Fibroblast of lung (primary cell): ENCODE measurements at regions not wholly inside any gene's neighbourhood (a gene's known extent, or its start where the extent isn't known, plus 50 kb on each side); places are given as distances from the start of the nearest gene placed in this dataset.

Experiments used
- DNase-seq, 2 donors: peaks; one replicate each; pipeline versions ENCODE4 v3.0.0 to v3.0.0-alpha.2; 2010; ENCODE audit warnings: low read depth in 2 of 2
- H2AFZ ChIP-seq: 2 replicates; pipeline ENCODE4 v1.5.1; 2012; ENCODE audit warnings: low read length, control low read depth, inconsistent platforms
- H3K27ac ChIP-seq: 2 replicates; pipeline ENCODE4 v1.5.1; 2011; ENCODE audit warnings: low read length, control low read depth; ENCODE audit not compliant: insufficient read depth
- H3K27me3 ChIP-seq: 2 replicates; pipeline ENCODE4 v1.5.1; 2011; ENCODE audit warnings: mild to moderate bottlenecking, low read length; ENCODE audit not compliant: control insufficient read depth, insufficient read depth
- H3K36me3 ChIP-seq: 2 replicates; pipeline ENCODE4 v1.5.1; 2011; ENCODE audit warnings: low read length; ENCODE audit not compliant: control insufficient read depth, insufficient read depth
- H3K4me1 ChIP-seq: 2 replicates; pipeline ENCODE4 v1.5.1; 2011; ENCODE audit warnings: low read length; ENCODE audit not compliant: control insufficient read depth, insufficient read depth; ENCODE audit errors: extremely low read depth
- H3K4me2 ChIP-seq: 2 replicates; pipeline ENCODE4 v1.5.1; 2011; ENCODE audit warnings: low read length, control low read depth; ENCODE audit not compliant: insufficient read depth; ENCODE audit errors: extremely low read depth
- H3K4me3 ChIP-seq, 4 experiments: fragments of 200-600 bp in 1 of 4; sonication (generic) in 1 of 4; replicated peaks in 1 of 4; 2 replicates each; pipeline ENCODE4 v1.5.1; 2011 to 2016; ENCODE audit warnings: low read length in 4 of 4, low read depth in 3 of 4, mild to moderate bottlenecking in 3 of 4, control low read depth in 2 of 4, inconsistent platforms in 1 of 4, mixed read lengths in 1 of 4; ENCODE audit not compliant: insufficient read depth in 1 of 4; ENCODE audit errors: control extremely low read depth in 1 of 4
- H3K79me2 ChIP-seq: 2 replicates; pipeline ENCODE4 v1.5.1; 2012; ENCODE audit warnings: mild to moderate bottlenecking, low read length, inconsistent platforms; ENCODE audit not compliant: control insufficient read depth, insufficient read depth
- H3K9ac ChIP-seq: 2 replicates; pipeline ENCODE4 v1.5.1; 2011; ENCODE audit warnings: mild to moderate bottlenecking, low read length, control low read depth; ENCODE audit not compliant: insufficient read depth
- H3K9me3 ChIP-seq: 2 replicates; pipeline ENCODE4 v1.5.1; 2012; ENCODE audit warnings: low read depth, low read length; ENCODE audit not compliant: control insufficient read depth, insufficient read depth
- H4K20me1 ChIP-seq: 2 replicates; pipeline ENCODE4 v1.5.1; 2011; ENCODE audit warnings: low read length; ENCODE audit not compliant: control insufficient read depth, insufficient read depth; ENCODE audit errors: extremely low read depth
- EZH2 ChIP-seq: IDR thresholded peaks from 2 replicates; pipeline ENCODE4 v1.5.1; 2012; ENCODE audit warnings: low read length, control low read depth, mild to moderate bottlenecking; ENCODE audit errors: missing control alignments
- TF ChIP-seq, protein P1 (sequence below), 2 donors: IDR thresholded peaks in 1 of 2; conservative IDR thresholded peaks in 1 of 2; 1 replicate in 1 of 2; 2 replicates in 1 of 2; pipeline ENCODE4 v1.5.1; 2011 to 2012; ENCODE audit warnings: low read length in 2 of 2, control low read depth in 1 of 2, inconsistent platforms in 1 of 2, low read depth in 1 of 2, mild to moderate bottlenecking in 1 of 2

DNA sequence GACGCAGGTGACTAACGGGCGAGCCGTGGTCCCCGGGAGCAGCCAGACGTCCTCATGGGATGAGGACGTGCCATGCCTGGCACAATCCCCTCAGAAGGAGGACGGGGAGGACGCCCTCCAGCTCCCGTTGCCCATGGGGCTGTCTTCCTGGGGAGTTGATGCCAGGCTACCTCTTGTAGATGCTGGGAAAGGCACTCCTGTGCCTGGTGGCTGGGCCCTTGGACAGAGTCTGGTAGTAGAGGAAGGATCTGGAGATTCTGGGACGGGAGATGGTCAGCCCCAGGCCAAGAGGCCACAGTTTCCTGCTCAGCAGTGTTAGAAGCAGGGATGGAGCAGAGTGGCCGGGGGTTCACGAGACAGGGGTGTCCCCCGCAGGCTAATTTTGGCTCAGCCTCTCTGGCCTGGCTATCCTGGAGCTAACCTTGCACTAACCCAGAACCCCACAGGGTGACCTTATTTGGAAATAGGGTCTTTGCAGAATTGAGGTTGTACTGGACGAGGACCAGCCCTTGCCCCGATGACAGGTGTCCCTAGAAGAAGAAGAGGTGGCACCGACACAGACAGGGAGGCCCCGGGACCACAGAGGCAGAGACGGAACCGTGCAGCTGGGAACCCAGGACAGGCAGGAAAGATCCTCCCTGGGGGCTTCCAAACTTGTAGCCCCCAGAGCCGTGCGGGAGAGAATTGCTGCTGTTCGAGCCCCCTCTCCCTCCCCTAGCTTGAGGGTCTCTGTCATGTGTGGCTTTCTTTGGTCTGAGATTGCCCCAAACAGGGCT lies 50.1 kb upstream of the ADRA2C start:
- Histone ChIP-seq H3K4me3 (no peak overlapping the region), H4K20me1 (no peaks in the 10 kb centered on the region), H2AFZ (no peak overlapping the region), H3K9ac (no peak overlapping the region), H3K4me1 (no peaks in the 10 kb centered on the region), H3K36me3 (no peaks in the 10 kb centered on the region), H3K27me3 (no peaks in the 10 kb centered on the region), H3K27ac (no peak overlapping the region), H3K9me3 (no peaks in the 10 kb centered on the region), H3K4me2 (no peak overlapping the region), H3K79me2 (no peaks in the 10 kb centered on the region)
- no peak for DNase-seq
- TF ChIP-seq, protein P1, sequence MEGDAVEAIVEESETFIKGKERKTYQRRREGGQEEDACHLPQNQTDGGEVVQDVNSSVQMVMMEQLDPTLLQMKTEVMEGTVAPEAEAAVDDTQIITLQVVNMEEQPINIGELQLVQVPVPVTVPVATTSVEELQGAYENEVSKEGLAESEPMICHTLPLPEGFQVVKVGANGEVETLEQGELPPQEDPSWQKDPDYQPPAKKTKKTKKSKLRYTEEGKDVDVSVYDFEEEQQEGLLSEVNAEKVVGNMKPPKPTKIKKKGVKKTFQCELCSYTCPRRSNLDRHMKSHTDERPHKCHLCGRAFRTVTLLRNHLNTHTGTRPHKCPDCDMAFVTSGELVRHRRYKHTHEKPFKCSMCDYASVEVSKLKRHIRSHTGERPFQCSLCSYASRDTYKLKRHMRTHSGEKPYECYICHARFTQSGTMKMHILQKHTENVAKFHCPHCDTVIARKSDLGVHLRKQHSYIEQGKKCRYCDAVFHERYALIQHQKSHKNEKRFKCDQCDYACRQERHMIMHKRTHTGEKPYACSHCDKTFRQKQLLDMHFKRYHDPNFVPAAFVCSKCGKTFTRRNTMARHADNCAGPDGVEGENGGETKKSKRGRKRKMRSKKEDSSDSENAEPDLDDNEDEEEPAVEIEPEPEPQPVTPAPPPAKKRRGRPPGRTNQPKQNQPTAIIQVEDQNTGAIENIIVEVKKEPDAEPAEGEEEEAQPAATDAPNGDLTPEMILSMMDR (conservative IDR thresholded peaks at IDR 0.05 in 1 of 2, IDR thresholded peaks at IDR 0.05 in 1 of 2; ENCODE audit: low read depth in 1 of 2, low read length in 2 of 2): no peak
- TF ChIP-seq EZH2: no peak

DNA sequence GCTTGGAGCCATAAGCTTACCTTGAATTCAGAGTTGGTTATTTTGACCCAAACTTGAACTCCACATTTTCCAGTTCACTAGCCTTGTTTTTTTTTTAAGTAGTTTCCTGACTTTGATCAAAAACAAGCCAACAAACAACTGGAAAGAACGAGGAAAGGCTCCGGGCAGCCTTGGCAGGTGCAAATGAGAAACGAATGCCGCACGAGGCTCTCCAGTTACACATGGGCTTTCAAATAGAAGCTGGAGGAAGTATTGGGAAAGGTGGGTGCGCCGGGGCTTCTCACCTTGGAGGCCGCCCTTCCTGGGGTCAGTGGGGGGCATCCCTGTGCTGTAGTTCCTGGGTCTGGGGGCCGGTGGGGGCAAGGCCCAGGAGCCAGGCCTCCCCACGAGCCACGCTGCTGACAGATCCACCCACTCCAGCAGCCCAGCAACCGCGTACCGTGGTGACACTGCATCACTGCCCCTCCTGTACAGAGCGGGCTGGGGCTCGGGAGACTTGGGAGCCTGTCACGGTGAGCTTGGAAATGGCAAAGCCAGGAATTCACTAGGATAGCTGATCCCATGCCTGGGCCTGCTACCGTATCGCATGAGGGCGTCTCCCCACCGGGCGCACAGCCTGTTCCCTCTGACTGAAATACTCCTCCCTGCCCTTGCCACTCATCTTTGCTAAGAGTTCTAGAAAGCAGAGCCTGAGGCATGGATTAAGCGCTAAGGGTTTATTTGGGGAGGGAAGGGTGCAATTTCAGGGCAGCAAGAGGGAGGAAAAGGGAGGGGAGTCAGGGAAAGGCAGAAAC lies 50.9 kb upstream of the ADRA2C start:
- Histone ChIP-seq H3K4me3 (no peak overlapping the region), H3K9ac (no peak overlapping the region), H2AFZ (no peak overlapping the region), H3K4me1 (no peaks in the 10 kb centered on the region), H4K20me1 (no peaks in the 10 kb centered on the region), H3K27me3 (no peaks in the 10 kb centered on the region), H3K4me2 (no peak overlapping the region), H3K36me3 (no peaks in the 10 kb centered on the region), H3K79me2 (no peaks in the 10 kb centered on the region), H3K27ac (no peak overlapping the region), H3K9me3 (no peaks in the 10 kb centered on the region)
- no peak for DNase-seq
- TF ChIP-seq, protein P1 (conservative IDR thresholded peaks at IDR 0.05 in 1 of 2, IDR thresholded peaks at IDR 0.05 in 1 of 2; ENCODE audit: low read depth in 1 of 2, low read length in 2 of 2): no peak
- TF ChIP-seq EZH2: no peak

DNA sequence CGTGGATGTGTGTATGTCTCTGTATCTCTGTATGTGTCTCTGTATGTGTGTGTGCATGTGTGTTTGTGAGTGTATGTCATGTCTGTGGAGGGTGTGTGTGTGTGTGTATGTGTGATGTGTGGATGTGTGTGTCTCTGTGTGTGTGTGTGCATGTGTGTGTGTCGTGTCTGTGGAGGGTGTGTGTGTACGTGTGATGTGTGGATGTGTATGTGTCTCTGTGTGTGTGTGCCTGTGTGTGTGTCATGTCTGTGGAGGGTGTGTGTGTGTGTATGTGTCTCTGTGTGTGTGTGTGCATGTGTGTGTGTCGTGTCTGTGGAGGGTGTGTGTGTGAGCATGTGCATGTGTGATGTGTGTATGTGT lies 51.6 kb upstream of the ADRA2C start:
- Histone ChIP-seq H3K9ac (no peak overlapping the region), H3K4me2 (no peak overlapping the region), H4K20me1 (no peaks in the 10 kb centered on the region), H3K4me3 (no peak overlapping the region), H3K36me3 (no peaks in the 10 kb centered on the region), H3K9me3 (no peaks in the 10 kb centered on the region), H2AFZ (no peak overlapping the region), H3K79me2 (no peaks in the 10 kb centered on the region), H3K4me1 (no peaks in the 10 kb centered on the region), H3K27me3 (no peaks in the 10 kb centered on the region), H3K27ac (no peak overlapping the region)
- no peak for TF ChIP-seq EZH2
- TF ChIP-seq, protein P1 (conservative IDR thresholded peaks at IDR 0.05 in 1 of 2, IDR thresholded peaks at IDR 0.05 in 1 of 2; ENCODE audit: low read depth in 1 of 2, low read length in 2 of 2): no peak
- DNase-seq: no peak
